ENCODE measurements at regions not wholly inside any gene's neighbourhood (a gene's known extent, or its start where the extent isn't known, plus 50 kb on each side); places are given as distances from the start of the nearest gene placed in this dataset.

DNA sequence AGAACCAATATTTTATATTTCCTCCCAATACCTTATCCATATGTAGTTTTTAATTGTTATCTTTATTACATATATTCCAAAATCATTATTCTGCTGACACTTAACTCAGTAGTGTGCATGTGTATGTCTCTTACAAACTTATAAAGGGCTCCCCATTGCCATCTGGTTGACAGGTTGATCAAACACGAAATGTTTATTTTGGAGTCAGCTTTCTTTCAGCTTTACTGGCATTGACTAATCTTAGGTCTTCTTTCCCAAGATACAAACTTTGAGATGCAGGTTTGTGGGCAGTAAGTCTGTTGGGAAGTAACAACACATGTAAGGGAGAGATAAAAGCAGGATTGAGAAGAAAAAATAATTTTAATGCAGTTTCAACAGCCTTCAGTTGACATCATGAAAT, 716.0 kb upstream of the CHD1 start:
- TF ChIP-seq, protein P1, sequence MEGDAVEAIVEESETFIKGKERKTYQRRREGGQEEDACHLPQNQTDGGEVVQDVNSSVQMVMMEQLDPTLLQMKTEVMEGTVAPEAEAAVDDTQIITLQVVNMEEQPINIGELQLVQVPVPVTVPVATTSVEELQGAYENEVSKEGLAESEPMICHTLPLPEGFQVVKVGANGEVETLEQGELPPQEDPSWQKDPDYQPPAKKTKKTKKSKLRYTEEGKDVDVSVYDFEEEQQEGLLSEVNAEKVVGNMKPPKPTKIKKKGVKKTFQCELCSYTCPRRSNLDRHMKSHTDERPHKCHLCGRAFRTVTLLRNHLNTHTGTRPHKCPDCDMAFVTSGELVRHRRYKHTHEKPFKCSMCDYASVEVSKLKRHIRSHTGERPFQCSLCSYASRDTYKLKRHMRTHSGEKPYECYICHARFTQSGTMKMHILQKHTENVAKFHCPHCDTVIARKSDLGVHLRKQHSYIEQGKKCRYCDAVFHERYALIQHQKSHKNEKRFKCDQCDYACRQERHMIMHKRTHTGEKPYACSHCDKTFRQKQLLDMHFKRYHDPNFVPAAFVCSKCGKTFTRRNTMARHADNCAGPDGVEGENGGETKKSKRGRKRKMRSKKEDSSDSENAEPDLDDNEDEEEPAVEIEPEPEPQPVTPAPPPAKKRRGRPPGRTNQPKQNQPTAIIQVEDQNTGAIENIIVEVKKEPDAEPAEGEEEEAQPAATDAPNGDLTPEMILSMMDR (IDR thresholded peaks at IDR 0.05; ENCODE audit: poor library complexity, severe bottlenecking): no peak
- DNase-seq (ENCODE audit: low spot score): no peak
- no peaks in the 10 kb centered on the region for H3K36me3 ChIP-seq (ENCODE audit: low read depth)
- peaks cover 4% of the 10 kb centered on the region for H3K27me3 ChIP-seq (ENCODE audit: insufficient read depth, poor library complexity, severe bottlenecking)
- no peak overlapping the region for H3K27ac ChIP-seq (ENCODE audit: poor library complexity, severe bottlenecking)
- no peaks in the 10 kb centered on the region for H3K4me1 ChIP-seq (ENCODE audit: insufficient read depth, poor library complexity, severe bottlenecking)
- no peaks in the 10 kb centered on the region for H3K9me3 ChIP-seq (ENCODE audit: severe bottlenecking)
- no peak overlapping the region for H3K4me3 ChIP-seq (ENCODE audit: severe bottlenecking)
- ATAC-seq (ENCODE audit: low read depth): no peak

DNA sequence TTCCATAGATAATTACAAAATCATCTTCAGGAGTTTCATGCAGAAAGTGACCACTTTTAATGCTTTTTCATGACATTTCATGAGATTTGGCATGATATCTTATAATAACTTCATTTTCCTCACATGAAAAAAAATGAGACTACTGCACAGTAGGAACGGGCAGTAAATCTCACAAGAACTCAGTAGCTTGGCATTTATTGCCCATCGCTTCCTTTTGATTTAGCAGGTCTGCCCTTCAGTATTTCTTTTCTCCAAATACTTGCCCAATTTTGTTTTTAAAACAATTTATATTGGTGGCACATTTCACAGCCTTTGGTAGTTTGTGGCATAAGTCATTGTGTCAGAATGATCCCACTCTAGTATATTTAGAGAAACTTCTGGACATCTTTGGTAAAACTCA, 711.8 kb upstream of the CHD1 start:
- TF ChIP-seq, protein P1 (IDR thresholded peaks at IDR 0.05; ENCODE audit: poor library complexity, severe bottlenecking): no peak

DNA sequence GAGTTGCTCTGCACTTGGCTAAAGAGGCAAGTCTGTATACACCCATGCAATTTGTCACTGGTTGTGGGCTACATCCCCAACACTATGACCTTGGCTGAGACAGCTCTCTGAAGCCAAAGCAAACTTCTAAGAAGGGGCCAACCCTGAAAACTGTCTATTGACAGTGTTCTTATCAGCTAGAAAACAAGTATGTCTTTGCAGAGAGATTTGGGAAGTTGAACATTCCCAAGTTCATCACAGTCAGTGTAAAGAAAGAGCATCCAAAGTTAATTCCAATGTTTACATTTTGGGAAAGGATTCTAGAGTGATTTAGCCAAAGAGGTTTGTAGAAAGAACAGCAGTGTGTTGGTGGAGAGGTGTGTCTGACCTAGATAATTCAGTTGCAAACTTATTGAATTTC, 711.1 kb upstream of the CHD1 start:
- ATAC-seq (ENCODE audit: low read depth) (no peak; the same call in 2 of the 3 replicates), DNase-seq (ENCODE audit: low spot score) (no peak)
- TF ChIP-seq, protein P1 (IDR thresholded peaks at IDR 0.05; ENCODE audit: poor library complexity, severe bottlenecking): no peak
- no peaks in the 10 kb centered on the region for H3K9me3 ChIP-seq (ENCODE audit: severe bottlenecking)
- H3K27me3 ChIP-seq (ENCODE audit: insufficient read depth, poor library complexity, severe bottlenecking): peaks cover 15% of the 10 kb centered on the region
- H3K4me3 ChIP-seq (ENCODE audit: severe bottlenecking): no peak overlapping the region
- H3K36me3 ChIP-seq (ENCODE audit: low read depth): no peaks in the 10 kb centered on the region
- H3K4me1 ChIP-seq (ENCODE audit: insufficient read depth, poor library complexity, severe bottlenecking): no peaks in the 10 kb centered on the region
- H3K27ac ChIP-seq (ENCODE audit: poor library complexity, severe bottlenecking): no peak overlapping the region

More for the DNA sequence above, 711.8 kb upstream of the CHD1 start:
- peaks cover 15% of the 10 kb centered on the region for H3K27me3 ChIP-seq (ENCODE audit: insufficient read depth, poor library complexity, severe bottlenecking)
- H3K4me3 ChIP-seq (ENCODE audit: severe bottlenecking): no peak overlapping the region
- DNase-seq (ENCODE audit: low spot score) (no peak), ATAC-seq (ENCODE audit: low read depth) (no peak)
- no peak overlapping the region for H3K27ac ChIP-seq (ENCODE audit: poor library complexity, severe bottlenecking)
- H3K4me1 ChIP-seq (ENCODE audit: insufficient read depth, poor library complexity, severe bottlenecking): no peaks in the 10 kb centered on the region
- H3K36me3 ChIP-seq (ENCODE audit: low read depth): no peaks in the 10 kb centered on the region
- H3K9me3 ChIP-seq (ENCODE audit: severe bottlenecking): no peaks in the 10 kb centered on the region

DNA sequence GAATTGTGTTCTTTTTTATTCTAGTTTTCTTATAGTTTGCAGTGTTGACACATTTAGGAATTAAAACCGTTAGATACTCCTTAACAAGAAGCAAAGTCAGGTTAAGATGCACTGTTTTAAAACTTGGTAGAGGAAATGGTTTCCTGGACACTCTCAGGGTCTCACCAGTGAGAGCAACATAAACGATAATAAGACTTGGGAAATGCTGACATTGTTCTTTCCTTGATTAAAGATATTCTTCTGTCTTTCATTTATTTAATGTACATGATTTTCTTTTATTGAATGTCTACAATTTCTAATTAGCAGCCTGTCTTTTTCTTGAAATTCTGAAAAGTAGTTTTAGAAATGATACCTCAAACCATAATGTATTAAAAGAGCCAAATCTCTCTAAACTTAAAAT, 707.9 kb upstream of the CHD1 start:
- no peaks in the 10 kb centered on the region for H3K4me1 ChIP-seq (ENCODE audit: insufficient read depth, poor library complexity, severe bottlenecking)
- no peak overlapping the region for H3K27ac ChIP-seq (ENCODE audit: poor library complexity, severe bottlenecking)
- H3K36me3 ChIP-seq (ENCODE audit: low read depth): no peaks in the 10 kb centered on the region
- no peak for ATAC-seq (ENCODE audit: low read depth)
- H3K27me3 ChIP-seq (ENCODE audit: insufficient read depth, poor library complexity, severe bottlenecking): peaks cover 19% of the 10 kb centered on the region
- DNase-seq (ENCODE audit: low spot score): no peak
- TF ChIP-seq, protein P1 (IDR thresholded peaks at IDR 0.05; ENCODE audit: poor library complexity, severe bottlenecking): no peak
- no peaks in the 10 kb centered on the region for H3K9me3 ChIP-seq (ENCODE audit: severe bottlenecking)
- no peak overlapping the region for H3K4me3 ChIP-seq (ENCODE audit: severe bottlenecking)

DNA sequence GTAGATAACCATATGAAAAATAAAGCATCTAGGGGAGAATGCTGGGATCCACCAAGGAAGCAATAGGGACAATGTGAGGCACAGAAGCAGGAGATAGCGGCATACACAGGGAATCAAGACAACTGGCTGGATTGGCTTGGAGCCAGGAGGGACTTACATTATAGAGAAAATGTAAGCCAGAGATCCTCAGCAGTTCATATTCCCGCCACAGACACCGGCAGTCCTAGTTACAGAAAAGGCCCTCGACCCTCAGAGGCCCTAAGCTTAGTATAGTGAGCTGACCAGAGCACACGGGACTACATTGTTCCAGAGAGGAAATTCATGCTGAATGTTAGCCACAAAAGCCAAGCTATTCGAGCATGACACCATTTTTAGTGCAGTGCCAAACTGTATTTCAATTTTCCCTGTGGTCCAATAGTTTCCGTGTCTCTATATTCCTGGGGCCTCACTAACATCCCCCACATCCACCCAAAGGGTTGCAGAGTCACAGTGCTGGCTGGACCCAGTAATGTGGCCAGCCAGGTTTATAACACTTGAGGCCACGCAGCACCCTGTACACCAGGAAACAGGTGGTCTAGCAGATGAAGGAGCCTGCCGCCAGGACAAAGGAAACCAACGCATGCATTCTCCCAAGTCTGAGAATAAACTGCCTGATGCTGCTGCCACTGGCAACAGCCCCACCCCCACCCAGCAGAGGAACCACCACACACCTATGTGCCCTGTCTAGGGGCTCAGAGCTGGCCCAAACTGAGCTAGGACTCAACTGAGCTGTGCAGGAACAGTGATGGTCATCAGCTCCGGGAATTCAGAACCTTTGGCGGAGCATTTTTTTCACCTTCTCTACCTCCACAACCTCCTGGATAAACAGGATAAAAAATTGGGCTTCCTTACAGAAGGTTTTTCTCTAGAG, 693.2 kb upstream of the CHD1 start:
- Histone ChIP-seq H3K4me1 (ENCODE audit: insufficient read depth, poor library complexity, severe bottlenecking) (no peaks in the 10 kb centered on the region), H3K27ac (ENCODE audit: poor library complexity, severe bottlenecking) (no peak overlapping the region), H3K36me3 (ENCODE audit: low read depth) (no peaks in the 10 kb centered on the region), H3K4me3 (ENCODE audit: severe bottlenecking) (no peak overlapping the region), H3K27me3 (ENCODE audit: insufficient read depth, poor library complexity, severe bottlenecking) (peaks cover 13% of the 10 kb centered on the region), H3K9me3 (ENCODE audit: severe bottlenecking) (no peaks in the 10 kb centered on the region)
- no peak for ATAC-seq (ENCODE audit: low read depth)
- DNase-seq (ENCODE audit: low spot score): no peak
- TF ChIP-seq, protein P1 (IDR thresholded peaks at IDR 0.05; ENCODE audit: poor library complexity, severe bottlenecking): no peak
